Gastrocnemius medialis (tissue), 4 donors: ENCODE measurements at regions not wholly inside any gene's neighbourhood (a gene's known extent, or its start where the extent isn't known, plus 50 kb on each side); places are given as distances from the start of the nearest gene placed in this dataset.

ENCODE experiments used
- ATAC-seq, 2 donors: fragments of 150-250 bp; one replicate each; pipeline ENCODE4 v1.9.1; 2016
- DNase-seq, 2 donors: peaks; one replicate each; pipeline ENCODE4 v3.0.0-alpha.2; 2019
- H3K27ac ChIP-seq, 4 donors: fragments of 200-600 bp; sonication (generic); 1 replicate in 1 of 4; 2 replicates in 3 of 4; pipeline ENCODE4 v1.5.1; 2016 to 2018; ENCODE audit warnings: mild to moderate bottlenecking in 2 of 4, moderate library complexity in 1 of 4
- H3K27me3 ChIP-seq, 3 donors: fragments of 200-600 bp; sonication (generic) in 2 of 3; 1 replicate in 1 of 3; 2 replicates in 2 of 3; pipeline versions ENCODE4 v1.5.1 to v1.6.0; 2016 to 2019; ENCODE audit warnings: mild to moderate bottlenecking in 1 of 3, moderate library complexity in 1 of 3
- H3K36me3 ChIP-seq, 2 donors: fragments of 200-600 bp; sonication (generic) in 1 of 2; one replicate each; pipeline ENCODE4 v1.5.1; 2017 to 2018
- H3K4me1 ChIP-seq, 2 donors: fragments of 200-600 bp; sonication (generic) in 1 of 2; one replicate each; pipeline ENCODE4 v1.5.1; 2016 to 2017; ENCODE audit warnings: mild to moderate bottlenecking in 2 of 2
- H3K4me3 ChIP-seq, 4 donors: fragments of 200-600 bp; sonication (generic) in 3 of 4; 1 replicate in 1 of 4; 2 replicates in 3 of 4; pipeline ENCODE4 v1.5.1; 2016 to 2019; ENCODE audit warnings: mild to moderate bottlenecking in 2 of 4
- H3K9me3 ChIP-seq, 3 donors: fragments of 200-600 bp; sonication (generic) in 2 of 3; 1 replicate in 1 of 3; 2 replicates in 2 of 3; pipeline ENCODE4 v1.5.1; 2016 to 2019
- CTCF ChIP-seq, 5 experiments: fragments of 450-650 bp in 3 of 5; fragments of 200-600 bp in 2 of 5; sonication (generic) in 2 of 5; IDR thresholded peaks in 4 of 5; conservative IDR thresholded peaks in 1 of 5; 1 replicate in 4 of 5; 2 replicates in 1 of 5; pipeline ENCODE4 v1.5.1; 2016 to 2019; ENCODE audit warnings: antibody characterized with exemption in 5 of 5, mild to moderate bottlenecking in 3 of 5, moderate library complexity in 3 of 5
- POLR2A ChIP-seq, 2 donors: fragments of 450-650 bp; IDR thresholded peaks; one replicate each; pipeline ENCODE4 v1.6.1; 2017; ENCODE audit warnings: antibody characterized with exemption in 2 of 2, mild to moderate bottlenecking in 2 of 2, moderate library complexity in 2 of 2
- in situ Hi-C, 4 donors: fragments of 200-750 bp; cut with MboI; loops; one replicate each; pipeline versions ENCODE4 v1.15.0 to v1.8.0; 2017; ENCODE audit warnings: low sequenced_read_pairs in 4 of 4
- intact Hi-C: fragments of 100-400 bp; cut with DNase I; formaldehyde crosslinking; loops from one replicate; pipeline ENCODE4 v1.15.1; 2023; ENCODE audit warnings: low total_unique reads

- intact Hi-C loops: no loop called here
- TF ChIP-seq POLR2A (IDR thresholded peaks at IDR 0.05): no peak
- no peak for TF ChIP-seq CTCF (IDR thresholded peaks at IDR 0.05 in 4 of 5, conservative IDR thresholded peaks at IDR 0.05 in 1 of 5)
- ATAC-seq (no peak), DNase-seq (no peak)
- Histone ChIP-seq H3K4me3 (no peak overlapping the region), H3K27ac (no peak overlapping the region), H3K36me3 (no peaks in the 10 kb centered on the region), H3K9me3 (no peaks in the 10 kb centered on the region), H3K4me1 (no peaks in the 10 kb centered on the region), H3K27me3 (no peaks in the 10 kb centered on the region)
- in situ Hi-C loops: no loop called here
These were observed 67.9 kb upstream of the SPINK5 start for GRCh38 chr5:147995846-147996245.

- H3K9me3 ChIP-seq: no peaks in the 10 kb centered on the region
- TF ChIP-seq POLR2A (IDR thresholded peaks at IDR 0.05) (no peak), CTCF (IDR thresholded peaks at IDR 0.05 in 4 of 5, conservative IDR thresholded peaks at IDR 0.05 in 1 of 5) (no peak)
- no peaks in the 10 kb centered on the region for H3K36me3 ChIP-seq
- no peaks in the 10 kb centered on the region for H3K27me3 ChIP-seq
- ATAC-seq (no peak), DNase-seq (no peak)
- H3K27ac ChIP-seq: no peak overlapping the region
- no peak overlapping the region for H3K4me3 ChIP-seq
- in situ Hi-C loops (no loop called here), intact Hi-C loops (no loop called here)
- H3K4me1 ChIP-seq: no peaks in the 10 kb centered on the region
These were observed 73.8 kb upstream of the SPINK5 start for GRCh38 chr5:147989994-147990393.

- no peak for DNase-seq
- TF ChIP-seq CTCF (IDR thresholded peaks at IDR 0.05 in 4 of 5, conservative IDR thresholded peaks at IDR 0.05 in 1 of 5) (no peak), POLR2A (IDR thresholded peaks at IDR 0.05) (no peak)
- no peak for ATAC-seq
- H3K4me3 ChIP-seq: no peak overlapping the region
- no peaks in the 10 kb centered on the region for H3K27me3 ChIP-seq
- H3K9me3 ChIP-seq: no peaks in the 10 kb centered on the region
- H3K4me1 ChIP-seq: no peaks in the 10 kb centered on the region
- H3K27ac ChIP-seq: no peak overlapping the region
- no peaks in the 10 kb centered on the region for H3K36me3 ChIP-seq
- in situ Hi-C loops: no loop called here
- intact Hi-C loops: no loop called here
These were observed 74.5 kb upstream of the SPINK5 start for GRCh38 chr5:147989239-147989638.

- no peaks in the 10 kb centered on the region for H3K9me3 ChIP-seq
- no peaks in the 10 kb centered on the region for H3K27me3 ChIP-seq
- no peak for DNase-seq
- no peaks in the 10 kb centered on the region for H3K36me3 ChIP-seq
- in situ Hi-C loops (no loop called here), intact Hi-C loops (no loop called here)
- TF ChIP-seq POLR2A (IDR thresholded peaks at IDR 0.05): no peak
- no peak for TF ChIP-seq CTCF (IDR thresholded peaks at IDR 0.05 in 4 of 5, conservative IDR thresholded peaks at IDR 0.05 in 1 of 5)
- H3K4me3 ChIP-seq: no peak overlapping the region
- H3K27ac ChIP-seq: no peak overlapping the region
- ATAC-seq: no peak
- H3K4me1 ChIP-seq: no peaks in the 10 kb centered on the region
These were observed 77.5 kb upstream of the SPINK5 start for GRCh38 chr5:147986134-147986757.

GRCh38 chr5:147985608-147986007 lies 78.2 kb upstream of the SPINK5 start:
- no peak overlapping the region for H3K4me3 ChIP-seq
- no peak for TF ChIP-seq CTCF (IDR thresholded peaks at IDR 0.05 in 4 of 5, conservative IDR thresholded peaks at IDR 0.05 in 1 of 5)
- no peak for TF ChIP-seq POLR2A (IDR thresholded peaks at IDR 0.05)
- no peak for ATAC-seq
- no peaks in the 10 kb centered on the region for H3K36me3 ChIP-seq
- DNase-seq: no peak
- H3K4me1 ChIP-seq: no peaks in the 10 kb centered on the region
- intact Hi-C loops: no loop called here
- H3K27me3 ChIP-seq: no peaks in the 10 kb centered on the region
- H3K27ac ChIP-seq: no peak overlapping the region
- in situ Hi-C loops: no loop called here
- H3K9me3 ChIP-seq: no peaks in the 10 kb centered on the region
